ENCODE measurements at regions not wholly inside any gene's neighbourhood (a gene's known extent, or its start where the extent isn't known, plus 50 kb on each side); places are given as distances from the start of the nearest gene placed in this dataset.

DNA sequence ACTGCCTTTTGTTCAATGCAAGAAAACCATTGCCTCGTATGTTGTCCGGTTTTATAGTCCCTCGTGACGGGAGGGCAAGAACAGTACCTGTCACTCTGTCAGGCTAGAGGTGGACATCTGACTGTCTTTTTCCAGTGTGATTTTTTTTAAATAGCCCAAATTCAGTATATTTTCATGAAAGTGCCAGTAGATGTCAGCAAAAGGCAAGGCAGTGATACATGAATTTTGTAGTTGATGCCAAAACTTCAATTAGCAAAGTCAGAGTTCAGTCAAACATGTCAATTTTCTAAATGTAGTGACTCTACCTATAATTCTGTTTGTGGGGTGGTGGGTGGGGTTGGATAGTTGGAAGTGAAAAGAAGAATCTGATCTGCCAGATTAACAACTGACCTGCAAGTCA lies 296.0 kb upstream of the MC4R start:
- ATAC-seq (ENCODE audit: low read depth) = no peak

DNA sequence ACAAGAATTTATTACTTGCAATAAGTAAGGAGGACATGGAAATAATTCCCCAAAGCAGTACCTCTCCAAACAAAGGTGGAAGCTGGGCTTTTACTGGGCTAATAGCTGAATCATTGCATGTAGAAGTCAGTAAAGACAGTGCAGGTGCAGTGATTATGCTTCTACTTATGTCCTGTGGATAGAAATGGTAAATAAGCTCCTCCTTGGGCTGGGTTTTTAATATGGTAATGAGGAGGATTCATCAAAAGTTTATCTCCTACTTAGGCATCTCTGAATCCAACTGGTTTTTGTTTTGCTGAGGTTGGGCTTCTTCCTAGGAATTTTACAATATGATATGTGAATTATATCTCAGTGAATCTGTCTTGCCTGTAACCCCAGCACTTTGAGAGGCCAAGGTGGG lies 297.4 kb upstream of the MC4R start:
- H3K4me3 ChIP-seq (ENCODE audit: severe bottlenecking) = no peak overlapping the region
- DNase-seq (ENCODE audit: low spot score) (no peak), ATAC-seq (ENCODE audit: low read depth) (no peak)
- TF ChIP-seq, protein P1, sequence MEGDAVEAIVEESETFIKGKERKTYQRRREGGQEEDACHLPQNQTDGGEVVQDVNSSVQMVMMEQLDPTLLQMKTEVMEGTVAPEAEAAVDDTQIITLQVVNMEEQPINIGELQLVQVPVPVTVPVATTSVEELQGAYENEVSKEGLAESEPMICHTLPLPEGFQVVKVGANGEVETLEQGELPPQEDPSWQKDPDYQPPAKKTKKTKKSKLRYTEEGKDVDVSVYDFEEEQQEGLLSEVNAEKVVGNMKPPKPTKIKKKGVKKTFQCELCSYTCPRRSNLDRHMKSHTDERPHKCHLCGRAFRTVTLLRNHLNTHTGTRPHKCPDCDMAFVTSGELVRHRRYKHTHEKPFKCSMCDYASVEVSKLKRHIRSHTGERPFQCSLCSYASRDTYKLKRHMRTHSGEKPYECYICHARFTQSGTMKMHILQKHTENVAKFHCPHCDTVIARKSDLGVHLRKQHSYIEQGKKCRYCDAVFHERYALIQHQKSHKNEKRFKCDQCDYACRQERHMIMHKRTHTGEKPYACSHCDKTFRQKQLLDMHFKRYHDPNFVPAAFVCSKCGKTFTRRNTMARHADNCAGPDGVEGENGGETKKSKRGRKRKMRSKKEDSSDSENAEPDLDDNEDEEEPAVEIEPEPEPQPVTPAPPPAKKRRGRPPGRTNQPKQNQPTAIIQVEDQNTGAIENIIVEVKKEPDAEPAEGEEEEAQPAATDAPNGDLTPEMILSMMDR (IDR thresholded peaks at IDR 0.05; ENCODE audit: poor library complexity, severe bottlenecking) = no peak
- H3K27ac ChIP-seq (ENCODE audit: poor library complexity, severe bottlenecking) = no peak overlapping the region
- no peaks in the 10 kb centered on the region for H3K27me3 ChIP-seq (ENCODE audit: insufficient read depth, poor library complexity, severe bottlenecking)
- H3K36me3 ChIP-seq (ENCODE audit: low read depth) = no peaks in the 10 kb centered on the region
- no peaks in the 10 kb centered on the region for H3K9me3 ChIP-seq (ENCODE audit: severe bottlenecking)
- H3K4me1 ChIP-seq (ENCODE audit: insufficient read depth, poor library complexity, severe bottlenecking) = no peaks in the 10 kb centered on the region

More for the DNA sequence above, 296.0 kb upstream of the MC4R start:
- Histone ChIP-seq H3K4me1 (ENCODE audit: insufficient read depth, poor library complexity, severe bottlenecking) (no peaks in the 10 kb centered on the region), H3K27me3 (ENCODE audit: insufficient read depth, poor library complexity, severe bottlenecking) (no peaks in the 10 kb centered on the region), H3K9me3 (ENCODE audit: severe bottlenecking) (no peaks in the 10 kb centered on the region), H3K4me3 (ENCODE audit: severe bottlenecking) (no peak overlapping the region), H3K36me3 (ENCODE audit: low read depth) (no peaks in the 10 kb centered on the region), H3K27ac (ENCODE audit: poor library complexity, severe bottlenecking) (no peak overlapping the region)
- TF ChIP-seq, protein P1 (IDR thresholded peaks at IDR 0.05; ENCODE audit: poor library complexity, severe bottlenecking) = peak; percentile 51
- no peak for DNase-seq (ENCODE audit: low spot score)

DNA sequence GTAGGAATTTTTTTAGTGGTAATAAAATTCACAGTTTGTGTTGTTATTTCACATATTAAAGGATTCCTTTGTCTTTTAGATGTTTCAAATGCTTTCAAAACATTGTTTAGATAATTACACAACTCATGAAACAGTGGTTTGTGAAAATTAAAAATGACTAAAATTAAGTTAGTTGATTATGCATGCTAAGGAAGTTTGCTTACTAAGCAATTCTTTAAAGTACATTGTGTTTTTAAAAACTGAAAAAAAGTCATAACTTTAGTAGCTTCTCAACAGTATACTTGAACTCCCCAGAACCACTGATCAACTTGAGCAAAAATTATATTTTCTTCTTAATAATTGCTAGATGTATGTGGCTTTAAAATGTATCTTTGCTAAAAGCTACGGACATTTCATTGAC lies 298.4 kb upstream of the MC4R start:
- TF ChIP-seq, protein P1 (IDR thresholded peaks at IDR 0.05; ENCODE audit: poor library complexity, severe bottlenecking) = no peak
- Histone ChIP-seq H3K9me3 (ENCODE audit: severe bottlenecking) (no peaks in the 10 kb centered on the region), H3K4me3 (ENCODE audit: severe bottlenecking) (no peak overlapping the region), H3K27me3 (ENCODE audit: insufficient read depth, poor library complexity, severe bottlenecking) (no peaks in the 10 kb centered on the region), H3K4me1 (ENCODE audit: insufficient read depth, poor library complexity, severe bottlenecking) (no peaks in the 10 kb centered on the region), H3K36me3 (ENCODE audit: low read depth) (no peaks in the 10 kb centered on the region), H3K27ac (ENCODE audit: poor library complexity, severe bottlenecking) (no peak overlapping the region)
- DNase-seq (ENCODE audit: low spot score) (no peak), ATAC-seq (ENCODE audit: low read depth) (no peak)

DNA sequence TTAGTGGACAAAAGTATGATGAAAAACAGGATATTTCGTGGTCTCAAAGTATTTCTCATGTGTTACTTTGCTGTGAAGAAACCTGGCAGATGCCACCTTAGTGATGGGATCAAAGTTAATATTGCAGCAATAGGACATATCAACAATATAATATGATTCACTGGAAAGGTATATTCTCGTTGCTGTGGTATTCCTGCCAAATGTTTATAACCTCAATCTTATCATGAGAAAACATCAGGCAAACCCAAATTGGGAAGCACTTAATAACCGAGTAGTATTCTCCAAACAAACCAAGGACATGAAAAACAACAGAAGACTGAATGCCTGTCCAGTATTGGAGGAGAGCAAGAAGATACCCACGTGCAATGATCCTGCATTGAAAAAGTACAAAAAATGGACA lies 302.6 kb upstream of the MC4R start:
- Histone ChIP-seq H3K4me3 (ENCODE audit: severe bottlenecking) (no peak overlapping the region), H3K27me3 (ENCODE audit: insufficient read depth, poor library complexity, severe bottlenecking) (no peaks in the 10 kb centered on the region), H3K36me3 (ENCODE audit: low read depth) (no peaks in the 10 kb centered on the region), H3K9me3 (ENCODE audit: severe bottlenecking) (no peaks in the 10 kb centered on the region), H3K27ac (ENCODE audit: poor library complexity, severe bottlenecking) (no peak overlapping the region), H3K4me1 (ENCODE audit: insufficient read depth, poor library complexity, severe bottlenecking) (no peaks in the 10 kb centered on the region)
- ATAC-seq (ENCODE audit: low read depth) = no peak
- DNase-seq (ENCODE audit: low spot score) = no peak
- TF ChIP-seq, protein P1 (IDR thresholded peaks at IDR 0.05; ENCODE audit: poor library complexity, severe bottlenecking) = no peak

DNA sequence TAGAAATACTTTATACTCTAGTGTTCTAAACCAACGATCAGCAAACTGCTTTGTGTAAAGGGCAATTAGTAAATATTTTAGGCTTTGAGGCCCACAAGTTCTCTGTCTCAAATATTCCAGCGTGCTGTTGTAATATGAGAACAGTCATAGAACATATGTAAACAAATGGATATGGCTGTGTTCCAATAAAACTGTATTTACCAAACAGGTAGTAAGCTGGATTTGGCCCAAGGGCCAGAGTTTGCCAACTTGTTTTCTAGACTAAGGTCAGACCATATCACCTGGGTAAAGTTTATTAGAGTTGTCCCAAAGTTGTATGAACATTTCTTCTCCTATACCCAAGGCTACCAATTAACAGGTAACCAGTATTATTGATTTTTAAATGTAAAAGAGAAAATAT lies 303.2 kb upstream of the MC4R start:
- no peaks in the 10 kb centered on the region for H3K9me3 ChIP-seq (ENCODE audit: severe bottlenecking)
- no peak overlapping the region for H3K4me3 ChIP-seq (ENCODE audit: severe bottlenecking)
- ATAC-seq (ENCODE audit: low read depth) (no peak), DNase-seq (ENCODE audit: low spot score) (no peak)
- H3K27me3 ChIP-seq (ENCODE audit: insufficient read depth, poor library complexity, severe bottlenecking) = no peaks in the 10 kb centered on the region
- H3K27ac ChIP-seq (ENCODE audit: poor library complexity, severe bottlenecking) = no peak overlapping the region
- H3K36me3 ChIP-seq (ENCODE audit: low read depth) = no peaks in the 10 kb centered on the region
- H3K4me1 ChIP-seq (ENCODE audit: insufficient read depth, poor library complexity, severe bottlenecking) = no peaks in the 10 kb centered on the region
- TF ChIP-seq, protein P1 (IDR thresholded peaks at IDR 0.05; ENCODE audit: poor library complexity, severe bottlenecking) = no peak
